MM.1S (cell line): ENCODE measurements at regions not wholly inside any gene's neighbourhood (a gene's known extent, or its start where the extent isn't known, plus 50 kb on each side); places are given as distances from the start of the nearest gene placed in this dataset.

Source experiments
- DNase-seq: peaks from one replicate; pipeline ENCODE4 v3.0.0-alpha.2; 2015
- H2AFZ ChIP-seq: fragments of 300-600 bp; sonication (generic); 2 replicates; pipeline ENCODE4 v1.6.0; 2016; ENCODE audit warnings: antibody characterized with exemption, low read length
- H3F3A ChIP-seq: fragments of 300-600 bp; sonication (generic); 2 replicates; pipeline ENCODE4 v1.6.1; 2016; ENCODE audit warnings: mild to moderate bottlenecking, antibody characterized with exemption, low read length, moderate library complexity, mixed read lengths; ENCODE audit not compliant: insufficient read depth
- H3K27ac ChIP-seq: fragments of 300-600 bp; sonication (generic); 2 replicates; pipeline ENCODE4 v1.5.1; 2016; ENCODE audit warnings: mild to moderate bottlenecking, low read length
- H3K27me3 ChIP-seq: fragments of 300-600 bp; sonication (generic); replicated peaks from 2 replicates; pipeline ENCODE4 v1.6.0; 2016; ENCODE audit warnings: low read length; ENCODE audit not compliant: insufficient read depth
- H3K36me3 ChIP-seq: fragments of 300-600 bp; sonication (generic); replicated peaks from 2 replicates; pipeline ENCODE4 v1.6.1; 2016; ENCODE audit warnings: mild to moderate bottlenecking, low read length, mixed read lengths; ENCODE audit not compliant: insufficient read depth
- H3K4me1 ChIP-seq: fragments of 300-600 bp; sonication (generic); 2 replicates; pipeline ENCODE4 v1.6.1; 2016; ENCODE audit warnings: low read length, mixed read lengths
- H3K4me2 ChIP-seq: fragments of 300-600 bp; sonication (generic); 2 replicates; pipeline ENCODE4 v1.6.0; 2016; ENCODE audit warnings: low read depth, low read length
- H3K4me3 ChIP-seq: fragments of 300-600 bp; sonication (generic); 2 replicates; pipeline ENCODE4 v1.5.1; 2016; ENCODE audit warnings: low read length, mixed read lengths
- H3K79me2 ChIP-seq: fragments of 300-600 bp; sonication (generic); 2 replicates; pipeline ENCODE4 v1.6.1; 2016; ENCODE audit warnings: mixed run types, low read length, mixed read lengths
- H3K9ac ChIP-seq: fragments of 300-600 bp; sonication (generic); 2 replicates; pipeline ENCODE4 v1.6.1; 2016; ENCODE audit warnings: low read length, mixed read lengths
- H3K9me2 ChIP-seq: fragments of 300-600 bp; sonication (generic); replicated peaks from 2 replicates; pipeline ENCODE4 v1.6.1; 2016; ENCODE audit warnings: mild to moderate bottlenecking, low read length, mixed read lengths; ENCODE audit not compliant: insufficient read depth
- H3K9me3 ChIP-seq: fragments of 300-600 bp; sonication (generic); replicated peaks from 2 replicates; pipeline ENCODE4 v1.6.1; 2016; ENCODE audit warnings: mild to moderate bottlenecking, low read length, mixed read lengths; ENCODE audit not compliant: insufficient read depth
- H4K20me1 ChIP-seq: fragments of 300-600 bp; sonication (generic); 2 replicates; pipeline ENCODE4 v1.6.1; 2016; ENCODE audit warnings: mild to moderate bottlenecking, low read length, moderate library complexity, mixed read lengths; ENCODE audit not compliant: insufficient read depth
- CTCF ChIP-seq: fragments of 300-600 bp; sonication (generic); IDR thresholded peaks from 2 replicates; pipeline ENCODE4 v1.5.1; 2016; ENCODE audit warnings: antibody characterized with exemption, low read length, mixed read lengths
- EZH2 ChIP-seq: fragments of 300-600 bp; sonication (generic); optimal IDR thresholded peaks from 2 replicates; pipeline ENCODE3; 2017; ENCODE audit warnings: low read depth, mild to moderate bottlenecking, antibody characterized with exemption, low read length, mixed read lengths
- EZH2phosphoT487 ChIP-seq: fragments of 300-600 bp; sonication (generic); IDR thresholded peaks from 2 replicates; pipeline ENCODE4 v1.6.1; 2018; ENCODE audit warnings: antibody characterized with exemption, low read length

- H3F3A ChIP-seq, result no peaks in the 10 kb centered on the region
- H4K20me1 ChIP-seq, result no peaks in the 10 kb centered on the region
- no peaks in the 10 kb centered on the region for H3K9me2 ChIP-seq
- no peak for DNase-seq
- H3K36me3 ChIP-seq, result no peaks in the 10 kb centered on the region
- TF ChIP-seq EZH2, result no peak
- no peak for TF ChIP-seq CTCF
- H3K79me2 ChIP-seq, result no peaks in the 10 kb centered on the region
- no peak overlapping the region for H3K4me3 ChIP-seq
- H3K9me3 ChIP-seq, result no peaks in the 10 kb centered on the region
- no peak overlapping the region for H3K27ac ChIP-seq
- H3K27me3 ChIP-seq, result no peaks in the 10 kb centered on the region
- H2AFZ ChIP-seq, result no peak overlapping the region
- no peak overlapping the region for H3K9ac ChIP-seq
- no peak overlapping the region for H3K4me2 ChIP-seq
- no peaks in the 10 kb centered on the region for H3K4me1 ChIP-seq
These were observed 109.7 kb upstream of the USP47 start for GRCh38 chr11:11732116-11732515.

- no peak overlapping the region for H2AFZ ChIP-seq
- H3K36me3 ChIP-seq, result no peaks in the 10 kb centered on the region
- no peak for DNase-seq
- no peak overlapping the region for H3K4me2 ChIP-seq
- no peaks in the 10 kb centered on the region for H3K4me1 ChIP-seq
- H3K27me3 ChIP-seq, result no peaks in the 10 kb centered on the region
- H4K20me1 ChIP-seq, result no peaks in the 10 kb centered on the region
- no peaks in the 10 kb centered on the region for H3K9me2 ChIP-seq
- H3F3A ChIP-seq, result no peaks in the 10 kb centered on the region
- no peaks in the 10 kb centered on the region for H3K79me2 ChIP-seq
- H3K9me3 ChIP-seq, result no peaks in the 10 kb centered on the region
- H3K9ac ChIP-seq, result no peak overlapping the region
- no peak overlapping the region for H3K4me3 ChIP-seq
- no peak overlapping the region for H3K27ac ChIP-seq
- no peak for TF ChIP-seq EZH2phosphoT487
- TF ChIP-seq CTCF, result no peak
- TF ChIP-seq EZH2, result no peak
These were observed 109.7 kb upstream of the GALNT18 start for GRCh38 chr11:11731311-11732083.

DNA sequence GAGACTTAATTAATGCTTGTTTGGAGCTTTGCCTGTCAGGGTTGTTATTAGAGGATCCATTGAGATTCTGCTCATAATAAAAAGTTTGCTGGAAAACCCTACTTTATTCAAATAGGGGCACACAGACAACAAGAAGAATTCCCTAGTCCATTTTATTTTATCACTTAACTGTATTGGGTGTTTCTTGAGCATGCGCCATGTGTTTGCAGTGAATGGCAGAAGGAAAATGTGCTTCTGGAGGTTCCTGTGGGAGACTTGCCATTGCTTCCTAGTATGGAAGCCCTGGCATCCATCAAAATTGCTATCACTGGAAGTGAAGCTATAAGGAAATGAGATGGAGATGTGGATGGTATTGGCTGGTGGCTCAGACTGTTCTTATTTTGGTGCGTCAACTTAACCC, 106.6 kb upstream of the GALNT18 start:
- H3K27ac ChIP-seq, result no peak overlapping the region
- TF ChIP-seq EZH2 (no peak), EZH2phosphoT487 (no peak), CTCF (no peak)
- no peaks in the 10 kb centered on the region for H3K27me3 ChIP-seq
- no peak for DNase-seq
- no peaks in the 10 kb centered on the region for H3K4me1 ChIP-seq
- H3K4me2 ChIP-seq, result no peak overlapping the region
- H3K4me3 ChIP-seq, result no peak overlapping the region
- H3K9ac ChIP-seq, result no peak overlapping the region
- no peaks in the 10 kb centered on the region for H3K9me3 ChIP-seq
- no peak overlapping the region for H2AFZ ChIP-seq
- H3K79me2 ChIP-seq, result no peaks in the 10 kb centered on the region
- H4K20me1 ChIP-seq, result no peaks in the 10 kb centered on the region
- H3K9me2 ChIP-seq, result no peaks in the 10 kb centered on the region
- H3F3A ChIP-seq, result no peaks in the 10 kb centered on the region
- H3K36me3 ChIP-seq, result no peaks in the 10 kb centered on the region
